ENCODE measurements at regions not wholly inside any gene's neighbourhood (a gene's known extent, or its start where the extent isn't known, plus 50 kb on each side); places are given as distances from the start of the nearest gene placed in this dataset.

DNA sequence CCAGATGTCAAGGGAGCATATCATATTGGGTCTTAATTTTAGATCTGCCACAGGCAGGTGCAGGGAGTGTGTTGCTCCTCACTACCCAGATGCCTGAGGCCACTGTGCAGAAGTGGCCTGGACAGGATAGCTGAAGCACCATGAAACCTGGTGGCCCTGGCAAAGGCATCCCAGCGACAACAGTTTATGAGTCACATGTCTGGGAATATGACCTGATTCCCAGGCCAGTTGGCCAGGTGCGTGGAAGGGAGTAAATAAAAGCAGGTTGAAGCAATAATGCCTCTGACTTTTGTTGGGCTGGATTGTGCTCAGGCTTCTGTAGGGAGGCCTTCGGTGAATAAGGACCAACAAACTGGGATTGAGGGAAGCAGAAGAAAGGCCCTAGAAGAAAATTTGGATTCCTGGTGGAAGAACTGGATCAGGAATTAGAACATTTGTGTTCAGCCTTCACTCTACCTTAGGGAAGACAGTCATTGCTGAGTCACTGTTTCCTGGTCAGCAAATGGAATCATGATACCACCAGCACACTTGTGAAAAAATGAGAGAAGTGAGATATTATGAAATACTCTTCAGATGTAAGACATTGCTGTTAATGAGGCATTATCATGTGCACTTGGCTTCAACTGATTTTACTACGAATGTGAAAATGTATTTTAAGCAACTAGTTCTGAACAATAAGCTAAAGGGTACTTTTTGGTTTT lies 78.4 kb upstream of the ZNF516 start:
- no peak for DNase-seq (ENCODE audit: low read depth, low spot score)

GRCh38 chr18:76572518-76573247 lies 77.6 kb upstream of the ZNF516 start:
- no peak for DNase-seq (ENCODE audit: low read depth, low spot score)

DNA sequence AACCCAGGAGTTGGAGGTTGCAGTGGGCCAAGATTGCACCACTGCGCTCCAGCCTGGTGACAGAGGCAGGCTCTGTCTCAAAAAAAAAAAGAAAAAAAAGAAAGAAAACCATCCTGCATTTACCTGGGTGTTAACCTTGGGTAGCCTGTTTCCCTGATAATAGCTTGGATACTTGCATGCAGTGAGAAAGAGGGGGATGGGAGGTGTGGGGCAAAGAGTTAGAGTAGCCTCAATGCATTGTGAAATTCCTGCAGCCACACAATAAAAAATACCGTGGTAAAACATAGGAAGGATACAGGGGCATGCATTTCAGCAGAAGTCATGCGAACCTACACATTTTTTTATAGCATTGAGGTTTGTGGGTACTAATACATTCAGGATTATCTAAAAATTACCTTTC lies 76.6 kb upstream of the ZNF516 start:
- no peak for DNase-seq (ENCODE audit: low read depth, low spot score)

GRCh38 chr18:76570856-76571255 lies 75.8 kb upstream of the ZNF516 start:
- no peak for DNase-seq (ENCODE audit: low read depth, low spot score)

DNA sequence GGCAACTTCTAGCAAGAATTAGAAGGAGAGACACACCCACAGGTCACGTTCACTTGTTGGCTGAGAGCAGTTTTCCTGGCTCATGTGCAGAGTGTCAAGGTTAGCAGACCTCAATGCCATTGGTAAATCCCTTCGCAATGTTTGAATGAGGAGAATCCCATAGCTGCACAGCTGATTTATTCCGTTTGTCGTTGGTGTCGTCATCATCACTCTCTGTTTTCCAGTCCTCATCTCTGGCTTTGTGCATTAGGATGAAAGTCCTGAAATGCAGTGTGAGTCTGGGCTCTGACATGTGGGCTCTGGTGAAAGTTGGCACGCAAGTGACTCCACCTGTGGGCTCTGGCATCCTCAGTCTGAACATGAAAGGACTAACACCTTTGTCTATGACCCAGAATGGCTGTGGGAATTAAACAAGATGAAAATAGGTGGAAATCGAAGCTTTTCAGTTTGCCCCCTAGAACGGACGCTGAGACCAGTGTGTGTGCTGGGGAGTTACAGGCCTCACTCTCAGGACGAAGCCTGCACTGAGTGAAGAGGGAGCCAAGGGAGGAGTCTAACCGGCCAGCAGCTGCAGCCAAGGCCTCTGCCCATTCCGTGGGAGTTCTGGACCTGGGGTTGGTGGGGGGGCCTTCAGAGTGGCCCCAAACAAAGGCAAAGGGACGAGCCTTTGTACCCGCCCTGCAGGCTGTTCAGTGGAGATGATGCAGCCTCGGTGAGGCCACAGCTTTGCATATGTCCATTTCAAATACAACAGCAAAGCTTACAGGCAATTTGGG lies 74.8 kb upstream of the ZNF516 start:
- no peak for DNase-seq (ENCODE audit: low read depth, low spot score)

- no peak for DNase-seq (ENCODE audit: low read depth, low spot score)
Measured at GRCh38 chr18:76568731-76569130, 73.7 kb upstream of the ZNF516 start.

DNA sequence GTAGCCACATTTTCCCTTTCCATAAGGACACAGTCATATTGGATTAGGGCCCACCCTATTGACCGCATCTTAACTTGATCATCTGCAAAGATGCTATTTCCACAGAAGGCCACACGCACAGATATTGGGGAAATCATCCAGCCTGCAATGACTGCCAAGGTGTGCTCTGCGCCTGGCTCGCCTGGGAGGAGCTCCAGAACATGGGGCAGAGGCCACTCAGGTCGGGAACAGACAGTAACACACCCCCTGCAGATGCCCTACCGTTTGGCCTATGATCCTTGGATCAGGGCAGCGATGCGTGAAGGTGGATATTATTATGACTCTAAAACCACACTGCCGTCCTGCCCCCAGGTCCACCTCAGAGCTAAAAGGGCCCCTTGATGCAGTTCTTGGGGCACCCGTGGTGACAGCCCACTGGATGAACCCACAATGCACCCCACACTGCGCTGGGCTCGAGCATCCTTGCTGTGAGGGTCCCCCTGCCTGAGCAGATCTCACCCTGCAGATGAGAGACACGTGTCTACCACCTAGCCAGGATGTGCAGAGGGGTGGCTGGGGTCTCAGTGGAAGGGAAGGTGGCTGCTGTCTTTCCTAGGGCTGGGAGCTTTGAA lies 72.9 kb upstream of the ZNF516 start:
- DNase-seq (ENCODE audit: low read depth, low spot score), result no peak

DNA sequence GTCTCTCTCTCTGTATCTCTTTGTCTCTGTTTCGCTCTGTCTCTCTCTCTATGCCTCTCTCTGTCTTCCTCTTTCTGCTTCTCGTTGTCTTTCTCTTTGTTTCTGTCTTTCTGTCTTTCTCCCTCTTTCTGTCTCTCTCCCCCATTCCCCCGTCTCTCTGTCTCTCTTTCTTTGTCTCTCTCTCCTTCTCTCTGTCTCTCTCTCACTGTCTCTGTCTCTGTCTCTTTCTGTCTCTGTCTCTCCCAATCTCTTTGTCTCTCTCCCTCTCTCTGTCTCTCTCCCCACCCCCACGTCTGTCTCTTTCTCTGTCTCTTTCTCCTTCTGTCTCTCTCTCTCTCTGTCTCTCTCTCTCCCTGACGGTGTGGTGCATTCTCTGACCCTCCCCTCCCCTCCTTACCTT lies 71.9 kb upstream of the ZNF516 start:
- no peak for DNase-seq (ENCODE audit: low read depth, low spot score)

GRCh38 chr18:76565238-76566173 lies 70.5 kb upstream of the ZNF516 start:
- peak; percentile 54 for DNase-seq (ENCODE audit: low read depth, low spot score)

GRCh38 chr18:76564655-76565237 lies 69.7 kb upstream of the ZNF516 start:
- DNase-seq (ENCODE audit: low read depth, low spot score), result no peak

DNA sequence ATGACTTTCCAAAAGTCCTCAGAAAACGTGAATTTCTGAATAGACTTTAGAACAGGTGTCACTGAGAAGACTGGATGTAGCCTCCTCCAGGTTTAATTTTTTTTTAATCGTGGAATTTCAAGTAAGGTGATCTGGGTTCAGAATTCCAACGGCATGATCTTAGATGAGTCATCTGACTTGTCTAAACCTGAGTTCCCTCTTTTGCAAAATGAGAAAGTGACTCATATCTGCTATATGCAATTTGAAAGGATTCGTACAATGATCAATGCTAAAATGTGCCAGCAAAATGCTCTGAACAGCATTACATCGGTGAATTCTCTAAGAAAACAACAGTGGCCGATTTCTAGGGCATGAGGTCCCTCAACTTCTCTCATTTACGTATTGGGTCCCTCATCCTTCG lies 69.1 kb upstream of the ZNF516 start:
- DNase-seq (ENCODE audit: low read depth, low spot score), result no peak

DNA sequence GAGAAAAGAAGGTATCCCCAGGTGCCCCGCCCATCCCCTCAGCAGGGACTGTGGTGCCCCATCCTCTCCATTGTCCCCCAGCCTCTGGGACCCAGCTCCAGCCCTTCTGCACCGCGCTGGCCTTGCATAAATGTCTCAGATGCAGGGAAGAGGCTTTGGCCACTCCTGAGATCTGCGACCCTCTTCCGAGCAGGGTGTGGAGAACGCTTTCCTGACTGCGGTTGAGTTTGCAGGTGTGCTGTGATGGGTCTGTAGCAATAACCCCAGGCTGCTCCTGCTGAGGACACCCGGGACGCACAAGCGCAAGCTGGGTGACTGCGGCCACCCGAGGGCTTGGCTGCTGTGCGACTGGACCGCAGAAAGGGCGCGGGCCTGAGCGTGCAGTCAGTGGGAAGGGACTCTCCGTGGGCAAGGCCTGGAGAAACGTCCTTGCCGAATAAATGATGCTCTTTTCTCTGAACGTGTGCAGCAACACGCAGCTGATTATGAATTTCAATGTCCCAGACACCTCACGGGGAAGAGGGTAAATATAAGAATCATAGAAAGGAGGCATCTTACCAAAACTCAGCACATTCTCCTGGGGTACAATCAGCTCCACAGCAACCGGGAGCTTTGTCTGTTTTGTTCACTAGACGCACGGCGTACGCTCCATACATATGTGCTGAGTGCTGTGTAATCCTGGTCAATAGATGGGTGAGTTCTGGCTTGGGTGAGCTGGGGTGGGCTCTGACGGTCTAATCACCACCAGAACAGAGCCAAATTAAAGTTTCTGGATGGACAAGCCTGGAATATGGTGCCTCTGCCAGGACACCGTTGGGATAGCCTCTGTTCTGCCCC lies 67.5 kb upstream of the ZNF516 start:
- no peak for DNase-seq (ENCODE audit: low read depth, low spot score)

DNA sequence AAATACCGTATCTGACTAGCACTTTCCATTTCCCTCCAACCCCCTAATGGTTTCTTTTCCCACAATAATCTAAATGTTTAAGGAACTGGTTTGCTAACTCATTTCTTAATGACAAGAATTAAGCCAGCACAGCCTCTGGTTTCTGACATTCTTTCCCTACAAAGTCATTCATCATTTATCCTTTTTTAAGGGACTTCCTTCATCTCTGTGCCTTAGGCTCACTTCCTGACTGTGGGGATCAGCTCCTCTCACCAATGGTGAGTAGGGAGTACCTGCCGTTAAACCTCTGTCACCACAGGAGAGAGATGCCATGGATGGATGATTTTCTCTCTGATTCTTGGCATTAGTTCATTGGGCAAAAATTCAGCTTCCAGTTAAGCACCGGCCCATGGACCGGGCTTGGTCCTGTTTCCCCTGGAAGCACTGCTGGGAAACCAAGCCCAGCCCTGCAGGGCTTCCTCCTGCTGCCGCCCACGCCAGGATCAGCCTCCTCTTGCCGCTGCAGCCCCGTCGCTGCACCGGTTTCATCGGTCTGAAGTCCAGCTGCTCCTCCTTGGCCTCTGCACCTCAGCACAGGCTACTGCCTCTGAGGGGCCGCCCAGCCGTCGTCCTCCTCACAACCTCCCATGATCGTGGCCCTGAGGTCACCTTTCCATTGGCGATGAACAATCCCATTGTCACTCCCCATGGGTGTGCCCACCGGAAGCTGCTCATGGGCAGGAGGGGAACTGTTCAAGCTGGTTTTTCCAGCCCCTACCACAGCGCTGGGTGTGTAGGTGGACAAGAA lies 64.0 kb upstream of the ZNF516 start:
- no peak for DNase-seq (ENCODE audit: low read depth, low spot score)

DNA sequence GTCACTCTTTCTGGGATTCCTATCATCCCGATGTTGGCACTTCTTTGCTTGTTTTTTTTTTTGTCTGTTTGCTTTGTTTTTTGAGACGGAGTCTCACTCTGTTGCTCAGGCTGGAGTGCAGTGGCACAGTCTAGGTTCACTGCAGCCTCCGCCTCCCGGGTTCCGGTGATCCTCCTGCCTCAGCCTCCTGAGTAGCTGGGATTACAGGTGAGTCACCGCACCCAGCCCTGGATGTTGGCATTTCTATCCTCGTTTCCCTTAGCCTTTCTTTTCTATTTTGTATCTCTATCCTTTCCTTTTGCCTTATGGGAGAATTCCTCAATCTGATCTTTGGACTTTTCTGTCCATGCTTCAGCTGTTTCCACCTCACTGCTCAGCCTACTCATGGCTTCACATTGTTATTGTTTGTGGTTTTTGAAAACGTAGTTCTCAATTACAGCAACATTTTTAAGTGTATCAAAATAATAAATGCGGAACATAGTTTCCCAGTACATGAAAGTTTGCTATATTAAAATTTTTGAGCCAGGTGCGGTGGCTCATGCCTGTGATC lies 62.1 kb upstream of the ZNF516 start:
- no peak for DNase-seq (ENCODE audit: low read depth, low spot score)

DNA sequence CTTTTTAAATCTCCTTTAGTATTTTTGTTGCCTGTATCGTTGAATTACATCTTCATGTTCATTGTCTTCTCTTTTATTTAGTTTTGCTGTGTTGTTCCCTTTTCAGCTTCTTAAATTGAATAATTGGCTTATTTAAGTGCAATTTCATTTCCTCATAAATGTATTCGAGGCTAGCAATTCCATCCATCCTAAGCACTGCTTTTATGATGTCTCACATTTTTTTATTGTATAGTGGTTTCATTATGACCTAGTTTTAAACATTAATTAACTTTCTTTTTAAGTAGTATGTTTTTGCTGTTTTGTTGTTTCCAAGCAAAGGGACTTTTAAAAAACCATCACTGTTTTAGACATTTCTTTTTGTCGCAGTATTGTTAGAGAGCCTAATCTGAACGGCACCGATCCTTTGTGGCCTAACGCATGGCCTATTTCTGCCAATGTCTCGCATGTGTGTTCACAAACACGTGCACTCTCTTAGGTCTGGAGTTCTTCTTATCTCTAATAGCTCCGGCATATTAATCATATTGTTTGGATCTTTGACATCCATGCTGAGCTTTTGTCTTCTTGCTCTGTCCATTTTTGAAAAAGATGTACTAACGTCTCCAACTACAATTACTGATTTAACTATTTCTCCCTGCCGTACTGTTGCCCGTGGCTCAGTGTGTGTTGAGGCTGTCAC lies 59.6 kb upstream of the ZNF516 start:
- no peak for DNase-seq (ENCODE audit: low read depth, low spot score)

- DNase-seq (ENCODE audit: low read depth, low spot score), result no peak
Measured at GRCh38 chr18:76553715-76554546, 58.9 kb upstream of the ZNF516 start.

DNA sequence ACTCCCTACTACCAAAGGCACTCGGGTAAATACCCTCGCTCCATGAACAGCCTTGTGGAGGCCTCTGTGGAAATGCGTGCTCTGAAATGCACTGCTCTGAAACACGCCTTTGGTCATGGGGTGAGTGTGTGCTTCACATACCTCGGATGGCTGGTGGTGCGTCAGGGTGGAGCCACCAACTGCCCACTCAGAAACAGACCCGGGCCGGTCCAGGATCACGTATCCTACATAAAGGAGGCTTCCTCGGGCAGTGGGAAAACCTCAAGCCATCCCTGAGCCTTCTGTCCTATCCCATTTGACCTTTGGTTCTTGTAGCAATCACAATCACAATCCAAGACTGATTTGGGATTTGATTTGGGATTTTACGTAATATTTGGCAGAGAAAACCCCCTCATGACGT lies 53.5 kb upstream of the ZNF516 start:
- DNase-seq (ENCODE audit: low read depth, low spot score), result no peak

All from iPS DF 19.7 (cell line).